SJCRH30 (cell line): ENCODE measurements at regions not wholly inside any gene's neighbourhood (a gene's known extent, or its start where the extent isn't known, plus 50 kb on each side); places are given as distances from the start of the nearest gene placed in this dataset.
"Not testable (repeated sequence)": the region's sequence is repeated elsewhere in the genome, so short reads cannot be mapped to it uniquely, and the experiment has no call there.

ENCODE experiments used
- DNase-seq, 2 experiments: peaks; one replicate each; pipeline ENCODE4 v3.0.0-alpha.2; 2015 to 2020
- H3K27ac ChIP-seq: fragments of 250-450 bp; sonication (Bioruptor Pico); 2 replicates; pipeline ENCODE4 v1.5.1; 2020; ENCODE audit warnings: mild to moderate bottlenecking, moderate library complexity
- H3K27me3 ChIP-seq: fragments of 250-450 bp; sonication (Bioruptor Pico); 2 replicates; pipeline ENCODE4 v1.5.1; 2020; ENCODE audit warnings: mild to moderate bottlenecking, moderate library complexity
- H3K36me3 ChIP-seq: fragments of 250-450 bp; sonication (Bioruptor Pico); 2 replicates; pipeline ENCODE4 v1.5.1; 2020; ENCODE audit warnings: mild to moderate bottlenecking, moderate library complexity
- H3K4me1 ChIP-seq: fragments of 250-450 bp; sonication (Bioruptor Pico); 2 replicates; pipeline ENCODE4 v1.5.1; 2020; ENCODE audit warnings: mild to moderate bottlenecking, moderate library complexity
- H3K4me3 ChIP-seq: fragments of 250-450 bp; sonication (Bioruptor Pico); 2 replicates; pipeline ENCODE4 v1.5.1; 2020; ENCODE audit warnings: mild to moderate bottlenecking, moderate library complexity
- H3K9me3 ChIP-seq: fragments of 250-450 bp; sonication (Bioruptor Pico); replicated peaks from 2 replicates; pipeline ENCODE4 v1.5.1; 2020; ENCODE audit warnings: mild to moderate bottlenecking, moderate library complexity

DNA sequence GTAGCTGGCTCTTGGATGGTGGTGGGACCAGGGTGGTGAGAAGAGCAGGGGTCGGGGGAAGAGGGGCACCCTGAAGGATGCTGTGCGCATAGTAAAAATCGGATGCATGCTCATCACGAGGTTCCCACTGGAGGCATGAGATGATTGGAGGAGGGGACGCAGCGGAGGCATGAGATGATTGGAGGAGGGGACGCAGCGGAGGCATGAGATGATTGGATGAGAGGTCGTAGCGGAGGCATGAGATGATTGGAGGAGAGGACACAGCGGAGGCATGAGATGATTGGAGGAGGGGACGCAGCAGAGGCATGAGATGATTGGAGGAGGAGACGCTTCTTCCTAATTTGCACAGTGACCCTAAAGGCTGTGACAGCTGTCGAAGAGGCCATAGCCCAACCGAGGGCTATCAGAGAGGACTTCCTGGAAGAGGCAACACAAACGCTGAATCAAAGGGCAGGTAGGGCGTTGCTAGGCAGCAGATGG, 106.7 kb downstream of the ADRA2C start:
- Histone ChIP-seq H3K4me3 (no peak overlapping the region), H3K27ac (no peak overlapping the region), H3K4me1 (no peaks in the 10 kb centered on the region; the same call in 1 of the 2 replicates), H3K27me3 (no peaks in the 10 kb centered on the region), H3K9me3 (no peaks in the 10 kb centered on the region), H3K36me3 (no peaks in the 10 kb centered on the region)
- DNase-seq: no peak

DNA sequence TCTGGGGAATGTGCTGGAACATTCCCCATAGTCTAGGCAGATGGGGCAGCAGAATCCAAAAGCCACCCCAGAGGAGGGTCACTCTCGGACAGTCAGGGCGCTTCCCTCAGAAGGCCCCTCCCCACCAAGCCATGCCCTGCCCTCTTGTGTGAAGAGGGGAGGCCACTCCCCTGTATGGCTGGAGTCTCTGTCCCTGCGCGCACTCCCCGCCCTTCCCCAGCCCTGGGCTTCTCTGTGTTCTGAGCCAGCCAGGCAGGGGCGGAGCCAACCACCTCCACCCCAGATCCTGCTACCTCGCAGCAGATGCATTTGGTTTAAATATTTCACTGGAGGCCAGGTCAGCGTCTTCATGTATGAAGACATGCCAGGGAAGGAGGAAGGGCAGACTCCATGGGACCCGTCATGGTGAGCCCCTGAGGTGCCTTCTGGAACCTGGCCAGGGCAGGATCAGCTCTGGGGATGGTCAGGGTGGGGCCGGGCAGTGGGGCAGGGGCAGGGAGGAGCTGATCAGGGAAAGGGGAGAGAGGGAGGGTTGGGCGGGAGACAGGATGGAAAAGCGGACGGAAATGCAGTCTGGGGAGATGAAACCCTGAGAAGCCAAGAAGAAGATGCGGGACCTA, 107.3 kb downstream of the ADRA2C start:
- Histone ChIP-seq H3K36me3 (no peaks in the 10 kb centered on the region), H3K9me3 (no peaks in the 10 kb centered on the region), H3K4me1 (no peaks in the 10 kb centered on the region; the same call in 1 of the 2 replicates), H3K27ac (no peak overlapping the region), H3K4me3 (no peak overlapping the region), H3K27me3 (peaks cover 3% of the 10 kb centered on the region; the same call in 1 of the 2 replicates)
- peak in 1 of 2 experiments; percentile 2 for DNase-seq

DNA sequence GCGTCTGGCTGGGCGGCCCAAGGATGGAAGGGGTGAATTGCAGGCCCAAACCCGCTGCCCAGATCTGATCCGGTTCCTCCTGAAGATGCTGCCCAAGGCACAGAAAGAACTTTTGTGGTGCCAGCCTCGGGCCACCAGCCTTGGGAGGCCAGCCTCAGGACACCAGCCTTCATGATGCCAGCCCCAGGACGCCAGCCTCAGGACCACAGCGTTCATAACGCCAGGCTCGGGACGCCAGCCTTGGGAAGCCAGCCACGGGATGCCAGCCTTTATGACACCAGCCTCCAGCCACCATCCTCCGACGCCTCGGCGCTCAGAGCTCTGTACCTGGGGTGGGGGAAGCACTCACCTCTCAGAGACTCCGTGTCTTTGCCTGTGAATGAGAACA, 107.8 kb downstream of the ADRA2C start:
- H3K4me3 ChIP-seq: no peak overlapping the region
- no peaks in the 10 kb centered on the region for H3K36me3 ChIP-seq
- DNase-seq: no peak
- H3K27me3 ChIP-seq: peaks cover 8% of the 10 kb centered on the region; the same call in 1 of the 2 replicates
- H3K9me3 ChIP-seq: no peaks in the 10 kb centered on the region
- H3K4me1 ChIP-seq: no peaks in the 10 kb centered on the region; the same call in 1 of the 2 replicates
- no peak overlapping the region for H3K27ac ChIP-seq

DNA sequence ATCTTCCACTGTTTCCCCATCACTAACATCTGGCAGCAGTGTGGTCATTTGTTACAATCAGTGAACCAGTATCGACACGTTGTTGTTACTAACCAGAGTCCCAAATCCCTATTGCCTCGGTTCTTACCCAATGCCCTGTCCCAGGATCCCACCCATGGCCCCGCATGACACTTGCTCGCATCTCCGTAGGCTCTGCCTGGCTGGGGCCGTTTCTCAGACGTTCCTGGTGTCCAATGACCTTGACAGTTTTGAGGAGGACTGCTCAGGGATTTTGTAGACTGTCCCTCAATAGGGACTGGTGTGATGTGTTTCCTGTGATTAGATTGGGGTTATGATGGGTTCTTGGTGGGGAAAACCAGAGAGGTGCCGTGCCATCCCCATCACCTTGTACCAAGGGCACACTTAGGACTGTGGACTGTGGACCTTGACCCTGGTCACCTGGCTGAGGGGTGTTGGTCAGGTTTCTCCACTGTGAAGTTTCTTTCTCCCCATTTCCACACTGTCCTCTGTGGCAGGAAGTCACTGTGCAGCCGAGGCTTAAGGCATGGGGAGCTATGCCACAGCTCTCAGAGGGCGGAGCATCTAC, 108.4 kb downstream of the ADRA2C start:
- Histone ChIP-seq H3K4me1 (no peaks in the 10 kb centered on the region; the same call in 1 of the 2 replicates), H3K9me3 (no peaks in the 10 kb centered on the region), H3K4me3 (no peak overlapping the region), H3K36me3 (no peaks in the 10 kb centered on the region), H3K27ac (no peak overlapping the region), H3K27me3 (peaks cover 13% of the 10 kb centered on the region; the same call in 1 of the 2 replicates)
- no peak for DNase-seq

DNA sequence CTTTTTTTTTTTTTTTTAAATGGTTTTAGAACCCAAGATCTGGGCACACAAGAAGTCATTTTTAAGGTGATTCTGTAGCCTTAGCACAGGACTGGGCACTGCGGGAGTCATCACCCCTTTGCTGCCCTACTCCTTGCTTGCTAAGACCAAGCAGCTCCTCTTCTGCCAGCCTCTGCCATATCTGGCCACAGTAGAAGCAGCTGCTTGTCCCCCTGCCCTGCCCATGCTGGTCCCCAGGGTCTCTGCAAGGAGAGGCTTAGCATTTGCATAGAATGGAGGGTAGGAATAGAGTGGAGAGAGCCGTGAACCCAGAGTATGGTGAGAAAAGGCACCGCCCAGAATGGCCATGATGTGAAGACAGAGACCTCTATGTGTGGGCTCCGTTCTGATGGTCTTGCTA, 109.3 kb downstream of the ADRA2C start:
- peaks cover 18% of the 10 kb centered on the region for H3K27me3 ChIP-seq
- DNase-seq: peak in 1 of 2 experiments; percentile 2

DNA sequence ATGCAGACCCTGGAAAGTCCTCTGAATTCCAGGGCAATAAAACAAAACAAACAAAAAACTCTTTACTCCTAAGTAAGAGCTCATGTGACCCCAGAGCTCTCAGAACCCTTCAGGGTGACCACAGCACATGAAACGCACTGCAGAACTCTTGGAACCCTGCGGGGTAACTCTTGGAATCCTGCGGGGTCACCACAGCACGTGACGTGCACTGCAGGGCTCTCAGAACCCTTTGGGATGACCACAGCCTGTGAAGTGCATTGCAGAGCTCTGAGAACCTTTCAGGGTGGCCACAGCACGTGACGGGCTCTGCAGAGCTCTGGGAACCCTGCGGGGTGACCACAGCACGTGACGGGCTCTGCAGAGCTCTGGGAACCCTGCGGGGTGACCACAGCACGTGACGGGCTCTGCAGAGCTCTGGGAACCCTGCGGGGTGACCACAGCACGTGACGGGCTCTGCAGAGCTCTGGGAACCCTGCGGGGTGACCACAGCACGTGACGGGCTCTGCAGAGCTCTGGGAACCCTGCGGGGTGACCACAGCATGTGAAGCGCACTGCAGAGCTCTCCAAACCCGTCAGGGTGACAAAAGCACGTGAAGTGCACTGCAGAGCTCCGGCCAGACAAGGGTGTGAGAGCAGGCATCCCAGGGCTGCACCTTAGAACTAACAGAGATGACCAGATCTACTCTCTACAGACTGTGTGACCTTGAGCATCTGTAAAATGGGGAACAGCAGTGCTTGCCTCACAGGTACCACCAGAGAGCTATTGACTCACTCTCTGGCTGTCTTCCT, 110.1 kb downstream of the ADRA2C start:
- H3K27ac ChIP-seq, H3K36me3 ChIP-seq, H3K4me1 ChIP-seq, H3K9me3 ChIP-seq, H3K4me3 ChIP-seq: not testable (repeated sequence)
- DNase-seq: peak in 1 of 2 experiments; percentile 16
- peaks cover 18% of the 10 kb centered on the region for H3K27me3 ChIP-seq

More for the DNA sequence above, 109.3 kb downstream of the ADRA2C start:
- Histone ChIP-seq H3K27ac (no peak overlapping the region), H3K4me3 (no peak overlapping the region), H3K9me3 (no peaks in the 10 kb centered on the region), H3K36me3 (no peaks in the 10 kb centered on the region), H3K4me1 (peaks cover 6% of the 10 kb centered on the region; the same call in 1 of the 2 replicates)

DNA sequence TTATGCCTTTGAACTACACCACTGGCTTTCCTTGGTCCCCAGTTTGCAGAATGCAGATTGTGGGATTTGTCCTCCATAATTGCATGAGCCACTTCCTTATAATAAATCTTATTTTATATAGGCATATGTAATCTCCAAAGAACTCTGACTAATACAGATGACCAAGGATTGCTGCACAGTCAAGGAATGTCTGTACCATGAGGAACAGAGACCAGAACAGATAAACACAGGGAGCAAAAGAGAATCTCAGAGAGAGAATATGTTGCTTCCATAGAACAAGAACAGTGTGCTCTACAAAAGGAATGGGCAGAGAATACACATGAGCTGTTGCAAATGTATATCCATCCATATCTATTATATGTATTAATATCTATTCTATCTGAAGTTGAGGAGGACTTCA, 111.1 kb downstream of the ADRA2C start:
- peaks cover 18% of the 10 kb centered on the region for H3K27me3 ChIP-seq
- DNase-seq: no peak
- H3K4me1 ChIP-seq: peaks cover 6% of the 10 kb centered on the region; the same call in 1 of the 2 replicates
- no peaks in the 10 kb centered on the region for H3K9me3 ChIP-seq
- no peak overlapping the region for H3K4me3 ChIP-seq
- no peaks in the 10 kb centered on the region for H3K36me3 ChIP-seq
- H3K27ac ChIP-seq: no peak overlapping the region

DNA sequence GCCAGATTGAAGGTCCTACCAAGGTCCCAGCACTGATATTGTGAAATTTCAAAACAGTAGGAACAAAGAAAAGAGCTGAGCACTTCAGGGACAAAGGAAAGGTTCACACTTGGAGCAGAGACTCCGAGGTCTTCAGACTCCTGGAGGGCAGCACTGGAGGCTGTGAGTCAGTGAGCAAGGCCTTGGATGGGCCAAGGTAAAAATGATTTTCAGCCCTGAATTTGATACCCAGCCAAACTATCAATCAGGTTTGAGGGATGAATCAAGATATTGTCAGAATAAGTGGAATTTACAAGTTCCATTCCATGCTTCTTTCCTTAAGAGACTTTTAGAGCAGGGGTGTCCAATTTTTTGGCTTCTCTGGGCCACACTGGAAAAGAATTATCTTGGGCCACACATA, 111.7 kb downstream of the ADRA2C start:
- Histone ChIP-seq H3K4me1 (peaks cover 6% of the 10 kb centered on the region; the same call in 1 of the 2 replicates), H3K36me3 (no peaks in the 10 kb centered on the region), H3K27ac (no peak overlapping the region), H3K27me3 (peaks cover 18% of the 10 kb centered on the region), H3K4me3 (no peak overlapping the region), H3K9me3 (no peaks in the 10 kb centered on the region)
- no peak for DNase-seq

DNA sequence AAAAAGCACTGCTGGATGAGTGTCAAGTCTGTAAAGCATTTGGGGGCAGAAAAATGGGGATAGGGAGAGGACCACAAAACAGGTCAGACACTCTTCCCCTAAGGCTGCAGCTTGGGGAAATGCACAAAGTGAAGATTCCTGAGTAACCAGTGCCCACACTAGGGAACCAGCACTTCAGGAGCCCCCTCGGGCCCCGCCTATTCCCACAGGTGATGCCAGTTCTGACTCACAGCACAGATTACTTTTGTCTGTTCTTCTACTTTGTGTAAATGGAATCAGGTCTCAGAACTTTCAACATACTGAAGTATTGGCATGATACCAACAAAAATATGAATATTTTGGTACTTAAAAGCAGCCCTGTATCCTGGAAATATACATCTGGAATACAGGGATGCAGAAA, 112.5 kb downstream of the ADRA2C start:
- Histone ChIP-seq H3K4me3 (no peak overlapping the region), H3K36me3 (no peaks in the 10 kb centered on the region), H3K27ac (no peak overlapping the region), H3K4me1 (peaks cover 6% of the 10 kb centered on the region; the same call in 1 of the 2 replicates), H3K9me3 (no peaks in the 10 kb centered on the region), H3K27me3 (peaks cover 18% of the 10 kb centered on the region)
- no peak for DNase-seq

DNA sequence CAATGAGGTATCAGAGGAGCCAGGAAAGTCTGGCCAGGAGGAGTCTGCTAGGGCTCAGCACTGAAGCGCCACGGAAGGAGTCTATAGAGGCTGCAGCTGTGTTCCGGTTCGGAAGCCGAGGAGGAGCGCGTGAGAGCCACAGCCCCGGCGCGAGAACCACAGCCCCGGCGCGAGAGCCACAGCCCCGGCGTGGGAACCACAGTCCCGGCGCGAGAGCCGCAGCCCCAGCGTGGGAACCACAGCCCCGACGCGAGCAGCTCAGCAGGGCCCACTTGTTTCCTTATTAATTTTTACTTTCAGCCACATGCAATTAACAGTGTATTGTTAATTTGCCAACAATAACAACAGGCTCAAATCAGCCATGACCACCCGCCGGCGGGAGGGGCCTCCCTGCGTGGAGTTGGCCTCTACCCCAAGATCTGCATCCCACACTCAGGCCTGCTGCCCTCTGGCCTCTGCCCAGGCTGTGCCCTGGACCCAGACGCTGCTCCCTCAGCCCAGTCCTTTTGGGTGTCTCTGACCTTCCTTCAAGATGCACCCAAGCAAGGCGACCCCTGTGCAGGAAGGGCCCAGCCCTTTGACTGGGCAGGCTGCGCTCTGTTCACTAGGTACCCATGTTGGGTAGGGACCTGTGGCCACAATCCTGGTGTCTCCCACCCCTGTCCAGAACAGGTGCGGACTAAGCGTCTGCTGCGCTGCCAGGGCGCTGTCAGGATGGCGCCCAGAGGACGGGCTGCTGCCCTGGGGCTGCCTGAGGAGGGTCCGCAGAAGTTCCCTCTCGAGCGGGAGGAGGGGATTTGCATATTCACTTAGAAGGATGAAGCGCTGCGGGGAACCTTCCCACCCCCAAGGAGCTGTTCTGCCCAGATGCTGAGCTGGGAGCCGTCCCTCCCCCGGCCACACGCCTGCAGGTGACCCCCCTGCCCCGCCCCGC, 113.8 kb downstream of the ADRA2C start:
- Histone ChIP-seq H3K27me3 (peaks cover 18% of the 10 kb centered on the region), H3K36me3 (no peaks in the 10 kb centered on the region), H3K9me3 (no peaks in the 10 kb centered on the region), H3K27ac (no peak overlapping the region), H3K4me3 (no peak overlapping the region), H3K4me1 (peaks cover 6% of the 10 kb centered on the region; the same call in 1 of the 2 replicates)
- DNase-seq: peak; percentile 3 to 25

DNA sequence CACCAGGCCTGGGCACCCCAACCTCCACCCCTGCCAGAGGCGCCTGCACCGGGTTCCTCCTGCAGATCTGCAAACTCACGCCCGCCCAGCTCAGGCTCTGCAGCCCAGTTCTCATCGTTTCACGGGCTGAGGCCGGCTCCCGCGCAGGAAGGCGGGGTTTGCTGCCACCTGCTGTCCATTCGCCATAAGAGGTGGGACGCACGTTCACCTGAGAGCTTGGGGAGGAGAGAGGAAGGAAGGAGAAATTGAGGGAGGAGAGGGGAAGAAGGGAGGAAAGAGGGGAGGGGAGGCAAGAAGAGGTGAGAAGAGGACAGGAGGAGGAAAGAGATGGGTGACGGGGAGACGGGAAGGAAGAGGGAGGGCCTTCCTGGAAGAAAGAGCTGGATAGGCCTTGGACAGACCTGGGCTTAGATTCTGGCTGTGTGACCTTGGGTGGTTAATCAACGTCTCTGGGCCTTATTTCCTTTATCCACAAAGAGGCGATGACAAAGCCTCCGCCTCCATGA, 114.5 kb downstream of the ADRA2C start:
- H3K36me3 ChIP-seq: no peaks in the 10 kb centered on the region
- peak; percentile 77 to 87 for DNase-seq
- no peak overlapping the region for H3K4me3 ChIP-seq
- no peak overlapping the region for H3K27ac ChIP-seq
- peaks cover 6% of the 10 kb centered on the region; the same call in 1 of the 2 replicates for H3K4me1 ChIP-seq
- no peaks in the 10 kb centered on the region for H3K9me3 ChIP-seq
- H3K27me3 ChIP-seq: peaks cover 18% of the 10 kb centered on the region

DNA sequence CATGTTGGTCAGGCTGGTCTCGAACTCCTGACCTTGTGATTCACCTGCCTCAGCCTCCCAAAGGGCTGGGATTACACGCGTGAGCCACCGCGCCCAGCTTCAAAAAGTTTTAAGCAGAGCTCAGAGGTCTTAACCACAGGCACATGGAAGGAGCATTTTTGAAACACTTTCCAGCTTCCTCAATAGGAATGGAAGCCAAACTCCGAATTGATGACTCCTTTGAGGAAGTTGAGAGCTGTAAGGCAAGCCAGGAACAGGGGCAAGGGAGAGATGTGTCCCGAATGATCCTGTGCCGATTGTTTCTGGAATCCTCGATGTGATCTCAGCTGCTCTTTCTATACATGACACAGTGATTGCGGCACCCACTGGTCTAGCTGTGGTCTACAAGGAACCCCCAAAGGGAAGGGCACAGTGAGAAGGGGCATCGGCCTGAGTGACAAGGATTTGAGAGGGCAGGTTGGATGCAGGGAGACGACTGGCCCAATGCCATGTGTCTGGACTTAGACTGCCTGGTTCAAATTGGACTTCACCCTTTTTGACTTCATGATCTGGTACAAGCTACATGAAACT, 116.2 kb downstream of the ADRA2C start:
- not testable (repeated sequence) for H3K9me3 ChIP-seq, DNase-seq, H3K4me3 ChIP-seq, H3K4me1 ChIP-seq, H3K36me3 ChIP-seq, H3K27ac ChIP-seq
- peaks cover 18% of the 10 kb centered on the region for H3K27me3 ChIP-seq

DNA sequence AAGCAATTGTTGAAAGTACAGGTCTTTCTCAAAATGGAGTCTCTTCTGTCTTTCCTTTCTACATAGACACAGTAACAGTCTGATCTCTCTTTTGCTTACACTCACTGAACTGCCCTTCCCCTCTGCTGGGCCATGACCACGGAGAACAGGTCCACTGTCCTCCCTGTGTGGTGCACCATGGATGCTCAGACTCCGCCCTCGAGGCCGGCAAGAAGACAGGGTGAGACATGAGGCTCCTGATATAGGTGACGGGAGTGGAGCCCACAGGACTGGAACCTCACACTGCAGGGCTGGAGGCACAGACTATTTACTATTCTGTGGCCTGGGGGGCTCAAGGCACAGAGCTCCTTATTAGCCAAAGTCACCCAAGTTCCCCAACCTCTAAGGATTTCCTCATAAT, 118.1 kb downstream of the ADRA2C start:
- H3K9me3 ChIP-seq, H3K36me3 ChIP-seq, H3K4me1 ChIP-seq, H3K27ac ChIP-seq, H3K4me3 ChIP-seq, H3K27me3 ChIP-seq, DNase-seq: not testable (repeated sequence)

DNA sequence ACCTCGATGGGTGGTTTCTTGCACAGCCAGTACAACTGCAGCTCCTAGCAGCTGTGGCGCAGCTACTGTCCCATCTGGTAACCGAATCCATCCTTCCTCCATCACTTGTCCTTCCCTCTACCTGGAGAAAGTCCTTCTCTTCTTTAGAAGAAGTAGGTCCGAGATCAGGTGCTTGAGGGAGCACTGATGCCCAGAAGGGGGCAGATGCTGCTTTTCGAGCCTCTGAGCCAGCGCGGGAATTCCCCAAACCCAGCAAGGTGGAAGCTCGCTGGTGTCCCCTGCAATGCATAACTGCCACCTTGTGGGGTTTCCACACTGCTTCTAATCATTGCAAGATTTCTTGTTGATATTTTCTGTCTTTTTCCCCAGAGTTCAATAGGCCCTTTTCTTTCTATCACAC, 127.4 kb downstream of the ADRA2C start:
- not testable (repeated sequence) for DNase-seq, H3K9me3 ChIP-seq, H3K4me1 ChIP-seq, H3K4me3 ChIP-seq, H3K36me3 ChIP-seq, H3K27ac ChIP-seq, H3K27me3 ChIP-seq
